Liver (tissue), 3 donors: ENCODE measurements at regions not wholly inside any gene's neighbourhood (a gene's known extent, or its start where the extent isn't known, plus 50 kb on each side); places are given as distances from the start of the nearest gene placed in this dataset.

ENCODE experiments used
- TAF1 ChIP-seq: conservative IDR thresholded peaks from 2 replicates; pipeline ENCODE4 v1.6.1; 2016; ENCODE audit warnings: antibody characterized with exemption, mild to moderate bottlenecking
- TF ChIP-seq, protein P1 (sequence below): fragments of 150-350 bp; IDR thresholded peaks from 2 replicates; pipeline ENCODE4 v1.5.1; 2017; ENCODE audit warnings: improper control_type of control experiment, low read depth, low read length; ENCODE audit not compliant: missing input control
- donor health status: healthy.
- donor health status: healthy.

DNA sequence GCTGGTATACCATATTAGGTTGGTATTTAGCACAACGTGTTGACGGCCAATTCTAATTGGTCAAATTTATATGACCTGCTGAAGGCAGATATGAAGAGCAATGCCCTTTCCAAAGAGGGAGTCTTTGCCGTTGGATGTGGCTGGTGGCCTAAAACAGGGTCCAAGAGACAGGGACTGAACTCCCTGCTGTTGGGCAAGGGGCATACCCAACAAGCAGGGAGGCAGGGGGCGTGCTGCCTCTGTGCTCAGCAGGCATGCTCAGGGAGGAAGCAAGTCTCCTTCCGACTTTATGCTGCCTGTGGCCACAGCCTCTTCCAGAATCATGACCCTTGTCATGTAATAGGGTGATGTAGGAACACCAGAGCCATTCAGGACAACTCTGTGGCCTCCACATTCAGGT, 167.7 kb upstream of the NPVF start:
- TF ChIP-seq, protein P1, sequence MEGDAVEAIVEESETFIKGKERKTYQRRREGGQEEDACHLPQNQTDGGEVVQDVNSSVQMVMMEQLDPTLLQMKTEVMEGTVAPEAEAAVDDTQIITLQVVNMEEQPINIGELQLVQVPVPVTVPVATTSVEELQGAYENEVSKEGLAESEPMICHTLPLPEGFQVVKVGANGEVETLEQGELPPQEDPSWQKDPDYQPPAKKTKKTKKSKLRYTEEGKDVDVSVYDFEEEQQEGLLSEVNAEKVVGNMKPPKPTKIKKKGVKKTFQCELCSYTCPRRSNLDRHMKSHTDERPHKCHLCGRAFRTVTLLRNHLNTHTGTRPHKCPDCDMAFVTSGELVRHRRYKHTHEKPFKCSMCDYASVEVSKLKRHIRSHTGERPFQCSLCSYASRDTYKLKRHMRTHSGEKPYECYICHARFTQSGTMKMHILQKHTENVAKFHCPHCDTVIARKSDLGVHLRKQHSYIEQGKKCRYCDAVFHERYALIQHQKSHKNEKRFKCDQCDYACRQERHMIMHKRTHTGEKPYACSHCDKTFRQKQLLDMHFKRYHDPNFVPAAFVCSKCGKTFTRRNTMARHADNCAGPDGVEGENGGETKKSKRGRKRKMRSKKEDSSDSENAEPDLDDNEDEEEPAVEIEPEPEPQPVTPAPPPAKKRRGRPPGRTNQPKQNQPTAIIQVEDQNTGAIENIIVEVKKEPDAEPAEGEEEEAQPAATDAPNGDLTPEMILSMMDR = no peak
- no peak for TF ChIP-seq TAF1
